ENCODE measurements at regions not wholly inside any gene's neighbourhood (a gene's known extent, or its start where the extent isn't known, plus 50 kb on each side); places are given as distances from the start of the nearest gene placed in this dataset.

DNA sequence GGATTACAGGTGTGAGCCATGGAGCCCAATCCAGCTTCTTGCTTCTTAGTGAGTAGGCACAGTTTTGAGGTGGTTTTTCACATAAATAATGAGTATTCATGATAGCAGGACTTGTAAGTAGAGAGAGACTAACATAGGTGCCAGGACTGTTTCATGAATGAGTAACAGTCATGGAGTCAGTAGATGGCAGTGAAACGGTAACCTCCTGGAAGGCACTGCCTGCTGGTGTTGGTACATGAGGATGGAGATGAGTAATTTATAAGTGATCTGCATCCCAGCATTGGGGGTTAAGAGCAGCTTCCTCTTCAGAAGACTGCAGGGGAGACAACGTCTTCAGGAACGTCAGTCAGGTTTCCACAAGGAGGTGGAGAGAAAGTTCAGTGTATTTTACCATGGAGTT lies 143.8 kb downstream of the HAUS1 start (continued):
- TF ChIP-seq, protein P1, sequence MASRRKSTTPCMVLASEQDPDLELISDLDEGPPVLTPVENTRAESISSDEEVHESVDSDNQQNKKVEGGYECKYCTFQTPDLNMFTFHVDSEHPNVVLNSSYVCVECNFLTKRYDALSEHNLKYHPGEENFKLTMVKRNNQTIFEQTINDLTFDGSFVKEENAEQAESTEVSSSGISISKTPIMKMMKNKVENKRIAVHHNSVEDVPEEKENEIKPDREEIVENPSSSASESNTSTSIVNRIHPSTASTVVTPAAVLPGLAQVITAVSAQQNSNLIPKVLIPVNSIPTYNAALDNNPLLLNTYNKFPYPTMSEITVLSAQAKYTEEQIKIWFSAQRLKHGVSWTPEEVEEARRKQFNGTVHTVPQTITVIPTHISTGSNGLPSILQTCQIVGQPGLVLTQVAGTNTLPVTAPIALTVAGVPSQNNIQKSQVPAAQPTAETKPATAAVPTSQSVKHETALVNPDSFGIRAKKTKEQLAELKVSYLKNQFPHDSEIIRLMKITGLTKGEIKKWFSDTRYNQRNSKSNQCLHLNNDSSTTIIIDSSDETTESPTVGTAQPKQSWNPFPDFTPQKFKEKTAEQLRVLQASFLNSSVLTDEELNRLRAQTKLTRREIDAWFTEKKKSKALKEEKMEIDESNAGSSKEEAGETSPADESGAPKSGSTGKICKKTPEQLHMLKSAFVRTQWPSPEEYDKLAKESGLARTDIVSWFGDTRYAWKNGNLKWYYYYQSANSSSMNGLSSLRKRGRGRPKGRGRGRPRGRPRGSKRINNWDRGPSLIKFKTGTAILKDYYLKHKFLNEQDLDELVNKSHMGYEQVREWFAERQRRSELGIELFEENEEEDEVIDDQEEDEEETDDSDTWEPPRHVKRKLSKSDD (conservative IDR thresholded peaks at IDR 0.05; ENCODE audit: low read length) = no peak
- TF ChIP-seq NR1H2 (CRISPR knock-in tag; IDR thresholded peaks at IDR 0.05) = no peak

DNA sequence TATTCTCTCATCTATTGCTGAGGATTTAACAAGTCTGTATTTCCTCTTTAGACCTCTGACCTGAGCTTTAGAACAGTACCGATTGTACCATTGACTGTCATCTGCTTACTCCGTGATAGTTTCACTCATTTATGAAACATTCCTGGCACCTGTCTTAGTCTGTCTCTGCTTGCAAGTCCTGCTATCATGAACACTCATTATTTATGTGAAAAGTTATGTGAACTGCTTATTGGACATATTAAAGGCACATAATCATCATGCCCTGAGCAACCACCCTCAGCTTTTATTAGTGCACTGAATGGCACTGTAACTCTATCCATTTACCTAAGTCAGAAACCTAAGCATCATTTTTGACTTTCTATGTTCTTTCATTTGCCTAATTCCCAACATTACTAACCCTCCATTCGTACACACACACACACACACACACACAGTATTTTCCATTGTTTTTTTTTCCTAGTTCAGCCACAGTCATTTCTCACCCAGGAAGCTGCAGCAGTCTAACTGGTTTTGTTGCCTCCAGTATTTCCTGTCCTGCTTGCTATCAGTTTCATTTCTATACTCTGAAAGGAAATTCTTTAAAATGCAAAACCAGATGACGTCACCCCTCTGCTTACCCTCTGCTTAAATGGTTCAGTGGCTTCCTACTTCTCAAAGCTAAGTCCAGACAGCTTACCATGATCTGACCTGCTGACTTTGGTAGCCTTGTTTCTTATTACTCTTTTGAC lies 146.1 kb downstream of the HAUS1 start:
- in situ Hi-C loops (cut with MboI) (no loop called here), intact Hi-C loops (cut with micrococcal nuclease) (no loop called here)
- no peaks in the 10 kb centered on the region for H3K9me3 ChIP-seq (replicated peaks; ENCODE audit: control insufficient read depth, insufficient read depth, low read depth, low read length)
- ATAC-seq = peak; percentile 58; the same call in 2 of the 3 replicates
- H3K9me1 ChIP-seq (ENCODE audit: control insufficient read depth, insufficient read depth, low read length) = no peaks in the 10 kb centered on the region
- H3K9ac ChIP-seq (ENCODE audit: insufficient read depth in 1 of 2, low read depth in 2 of 2, low read length in 2 of 2) = no peak overlapping the region
- H3K36me3 ChIP-seq (ENCODE audit: control insufficient read depth, insufficient read depth, low read length) = peaks cover 19% of the 10 kb centered on the region
- H3K4me2 ChIP-seq (ENCODE audit: insufficient read depth, low read length) = no peak overlapping the region
- FAIRE-seq = peak; percentile 46
- no peaks in the 10 kb centered on the region; the same call in 1 of the 2 replicates for H4K20me1 ChIP-seq (replicated peaks; ENCODE audit: control insufficient read depth, insufficient read depth, low read length)
- H3K79me2 ChIP-seq (ENCODE audit: control insufficient read depth, insufficient read depth, low read length) = peaks cover 23% of the 10 kb centered on the region
- no peak overlapping the region for H3K4me3 ChIP-seq
- ChIA-PET POLR2A (interaction anchor here (0.8 kb wide), 1 partner anchor 24 kb away, joined by 3 read pairs; no protein-coding TSS in a partner anchor), CTCF (ENCODE audit: low intra/inter-chr PET ratio) (no interaction called here)
- peaks cover 4 to 6% of the 10 kb centered on the region in 2 experiments; a peak in 3 of 5 replicates for H3K4me1 ChIP-seq (replicated peaks in 1 of 2; ENCODE audit: control insufficient read depth in 2 of 2, insufficient read depth in 2 of 2, low read length in 2 of 2)
- H3K27me3 ChIP-seq (ENCODE audit: control insufficient read depth in 2 of 2, insufficient read depth in 2 of 2, low read length in 2 of 2) = no peaks in the 10 kb centered on the region
- H3K27ac ChIP-seq (ENCODE audit: extremely low read depth, low read depth, low read length) = no peak overlapping the region; the same call in 2 of the 3 replicates
- 68% methylated on average over 3 of the region's 4 CpGs for WGBS (ENCODE audit: insufficient coverage, low coverage, missing lambda C conversion rate)
- peak in 1 of 4 experiments; percentile 25 for DNase-seq (ENCODE audit: extremely low read depth in 1 of 4, low spot score in 3 of 4)
- H2AFZ ChIP-seq (ENCODE audit: low read depth, low read length) = no peak overlapping the region
- BruUV-seq (replicated peaks) = no TSS peak
- TF ChIP-seq ZNF77 (CRISPR knock-in tag; IDR thresholded peaks at IDR 0.05) (no peak), GABPA (tag; conservative IDR thresholded peaks at IDR 0.05; ENCODE audit: low read depth) (peak; percentile 55), JUND (IDR thresholded peaks at IDR 0.05; ENCODE audit: borderline replicate concordance, low read depth, low read length) (peak; percentile 82), JUND (tag; IDR thresholded peaks at IDR 0.05; ENCODE audit: borderline replicate concordance, low read depth, low read length) (peak; percentile 77; the same call in 2 of the 3 replicates)
- TF ChIP-seq, protein P2, sequence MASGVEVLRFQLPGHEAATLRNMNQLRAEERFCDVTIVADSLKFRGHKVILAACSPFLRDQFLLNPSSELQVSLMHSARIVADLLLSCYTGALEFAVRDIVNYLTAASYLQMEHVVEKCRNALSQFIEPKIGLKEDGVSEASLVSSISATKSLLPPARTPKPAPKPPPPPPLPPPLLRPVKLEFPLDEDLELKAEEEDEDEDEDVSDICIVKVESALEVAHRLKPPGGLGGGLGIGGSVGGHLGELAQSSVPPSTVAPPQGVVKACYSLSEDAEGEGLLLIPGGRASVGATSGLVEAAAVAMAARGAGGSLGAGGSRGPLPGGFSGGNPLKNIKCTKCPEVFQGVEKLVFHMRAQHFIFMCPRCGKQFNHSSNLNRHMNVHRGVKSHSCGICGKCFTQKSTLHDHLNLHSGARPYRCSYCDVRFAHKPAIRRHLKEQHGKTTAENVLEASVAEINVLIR (CRISPR knock-in tag; IDR thresholded peaks at IDR 0.05) = 0 out of 2 replicates have a peak, but pooled peaks have one; percentile 21
